Osteocyte (in vitro differentiated cells): ENCODE measurements at regions not wholly inside any gene's neighbourhood (a gene's known extent, or its start where the extent isn't known, plus 50 kb on each side); places are given as distances from the start of the nearest gene placed in this dataset.

Experiments used
- DNase-seq: peaks from one replicate; pipeline ENCODE4 v3.0.0; 2021; ENCODE audit warnings: mixed read lengths; ENCODE audit not compliant: unreplicated experiment; ENCODE audit errors: extremely low spot score
- H3K27ac Mint-ChIP-seq: one replicate; pipeline ENCODE4 v1.8.0; 2021; ENCODE audit warnings: mild to moderate bottlenecking, mixed read lengths; ENCODE audit not compliant: unreplicated experiment
- H3K27me3 Mint-ChIP-seq: one replicate; pipeline ENCODE4 v1.8.0; 2021; ENCODE audit warnings: mixed read lengths; ENCODE audit not compliant: unreplicated experiment
- H3K36me3 Mint-ChIP-seq: one replicate; pipeline ENCODE4 v1.8.0; 2021; ENCODE audit warnings: mixed read lengths; ENCODE audit not compliant: unreplicated experiment
- H3K4me1 Mint-ChIP-seq: one replicate; pipeline ENCODE4 v1.8.0; 2021; ENCODE audit warnings: mixed read lengths; ENCODE audit not compliant: unreplicated experiment
- H3K4me3 Mint-ChIP-seq: one replicate; pipeline ENCODE4 v1.8.0; 2021; ENCODE audit warnings: mild to moderate bottlenecking, moderate library complexity, mixed read lengths; ENCODE audit not compliant: unreplicated experiment
- H3K9me3 Mint-ChIP-seq: one replicate; pipeline ENCODE4 v1.8.0; 2021; ENCODE audit warnings: mixed read lengths; ENCODE audit not compliant: unreplicated experiment
- CTCF ChIP-seq: fragments of 200-600 bp; sonication (generic); IDR thresholded peaks from 2 replicates; pipeline ENCODE4 v1.5.0; 2021; ENCODE audit warnings: antibody characterized with exemption, mild to moderate bottlenecking, moderate library complexity

- Mint-ChIP-seq H3K9me3 (peaks cover 10% of the 10 kb centered on the region), H3K4me3 (no peak overlapping the region), H3K4me1 (no peaks in the 10 kb centered on the region), H3K36me3 (no peaks in the 10 kb centered on the region), H3K27me3 (no peaks in the 10 kb centered on the region), H3K27ac (no peak overlapping the region)
- no peak for DNase-seq
- no peak for TF ChIP-seq CTCF
Measured at GRCh38 chr2:34666821-34667220, 1067.7 kb upstream of the FAM98A start.

GRCh38 chr2:34664266-34664665 lies 1065.2 kb upstream of the FAM98A start:
- H3K36me3 Mint-ChIP-seq: no peaks in the 10 kb centered on the region
- no peak for TF ChIP-seq CTCF
- H3K4me1 Mint-ChIP-seq: no peaks in the 10 kb centered on the region
- peaks cover 13% of the 10 kb centered on the region for H3K9me3 Mint-ChIP-seq
- no peak overlapping the region for H3K27ac Mint-ChIP-seq
- H3K4me3 Mint-ChIP-seq: no peak overlapping the region
- DNase-seq: no peak
- H3K27me3 Mint-ChIP-seq: no peaks in the 10 kb centered on the region

- Mint-ChIP-seq H3K36me3 (no peaks in the 10 kb centered on the region), H3K27ac (no peak overlapping the region), H3K4me1 (no peaks in the 10 kb centered on the region), H3K4me3 (no peak overlapping the region), H3K27me3 (no peaks in the 10 kb centered on the region), H3K9me3 (peaks cover 15% of the 10 kb centered on the region)
- TF ChIP-seq CTCF: no peak
- no peak for DNase-seq
Measured at GRCh38 chr2:34663314-34663713, 1064.2 kb upstream of the FAM98A start.

GRCh38 chr2:34660741-34661140 lies 1061.6 kb upstream of the FAM98A start:
- H3K27ac Mint-ChIP-seq: no peak overlapping the region
- no peak overlapping the region for H3K4me3 Mint-ChIP-seq
- no peak for TF ChIP-seq CTCF
- H3K9me3 Mint-ChIP-seq: peaks cover 15% of the 10 kb centered on the region
- no peaks in the 10 kb centered on the region for H3K27me3 Mint-ChIP-seq
- no peaks in the 10 kb centered on the region for H3K4me1 Mint-ChIP-seq
- DNase-seq: no peak
- no peaks in the 10 kb centered on the region for H3K36me3 Mint-ChIP-seq

GRCh38 chr2:34656632-34657031 lies 1057.5 kb upstream of the FAM98A start:
- no peak for TF ChIP-seq CTCF
- H3K9me3 Mint-ChIP-seq: peaks cover 6% of the 10 kb centered on the region
- DNase-seq: no peak
- H3K36me3 Mint-ChIP-seq: no peaks in the 10 kb centered on the region
- no peak overlapping the region for H3K27ac Mint-ChIP-seq
- no peak overlapping the region for H3K4me3 Mint-ChIP-seq
- H3K27me3 Mint-ChIP-seq: no peaks in the 10 kb centered on the region
- no peaks in the 10 kb centered on the region for H3K4me1 Mint-ChIP-seq
